Subcutaneous abdominal adipose tissue (tissue), 5 donors: ENCODE measurements at regions not wholly inside any gene's neighbourhood (a gene's known extent, or its start where the extent isn't known, plus 50 kb on each side); places are given as distances from the start of the nearest gene placed in this dataset.

Experiments used
- H3K27ac ChIP-seq: one replicate; pipeline ENCODE4 v1.7.0; 2013; ENCODE audit warnings: low read depth, mild to moderate bottlenecking, inconsistent platforms, low read length, moderate library complexity
- H3K27me3 ChIP-seq, 5 donors: one replicate each; pipeline ENCODE4 v1.7.0; 2013; ENCODE audit warnings: low read length in 5 of 5, inconsistent platforms in 1 of 5; ENCODE audit not compliant: control insufficient read depth in 5 of 5, insufficient read depth in 4 of 5
- H3K36me3 ChIP-seq, 5 donors: one replicate each; pipeline ENCODE4 v1.7.0; 2013; ENCODE audit warnings: low read length in 5 of 5; ENCODE audit not compliant: control insufficient read depth in 5 of 5, insufficient read depth in 5 of 5
- H3K4me1 ChIP-seq, 5 donors: one replicate each; pipeline ENCODE4 v1.7.0; 2013; ENCODE audit warnings: low read length in 5 of 5, mild to moderate bottlenecking in 3 of 5, moderate library complexity in 1 of 5; ENCODE audit not compliant: control insufficient read depth in 5 of 5, insufficient read depth in 5 of 5
- H3K4me3 ChIP-seq, 5 donors: one replicate each; pipeline ENCODE4 v1.7.0; 2013; ENCODE audit warnings: low read length in 5 of 5, low read depth in 1 of 5
- H3K9ac ChIP-seq, 5 donors: one replicate each; pipeline ENCODE4 v1.7.0; 2013; ENCODE audit warnings: low read length in 5 of 5, mild to moderate bottlenecking in 4 of 5, moderate library complexity in 3 of 5
- H3K9me3 ChIP-seq, 5 donors: one replicate each; pipeline ENCODE4 v1.7.0; 2013; ENCODE audit warnings: low read length in 5 of 5; ENCODE audit not compliant: control insufficient read depth in 5 of 5
- donor health status: healthy.
- donor health status: healthy.
- donor health status: healthy.
- donor health status: healthy.
- donor health status: healthy.

DNA sequence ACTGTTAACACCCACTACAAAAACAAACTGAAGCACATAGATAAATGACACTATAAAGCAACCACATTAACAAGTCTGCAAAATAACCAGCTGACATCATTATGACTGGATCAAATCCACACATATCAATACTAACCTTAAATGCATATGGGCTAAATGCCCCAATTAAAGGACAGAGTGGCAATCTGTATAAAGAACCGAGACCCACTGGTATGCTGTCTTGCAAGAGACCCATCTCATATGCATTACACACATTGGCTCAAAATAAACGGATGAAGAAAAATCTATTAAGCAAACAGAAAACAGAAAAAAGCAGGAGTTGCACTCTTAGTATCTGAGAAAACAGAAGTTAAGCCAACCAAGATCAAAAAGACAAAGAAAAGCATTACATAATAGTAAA lies 1375.4 kb downstream of the ZPLD1 start:
- Histone ChIP-seq H3K27me3 (no peaks in the 10 kb centered on the region), H3K4me3 (no peak overlapping the region), H3K4me1 (no peaks in the 10 kb centered on the region), H3K27ac (no peak overlapping the region), H3K9me3 (peaks cover 0 to 16% (median 8%) of the 10 kb centered on the region in 5 donors), H3K9ac (no peak overlapping the region), H3K36me3 (no peaks in the 10 kb centered on the region)

DNA sequence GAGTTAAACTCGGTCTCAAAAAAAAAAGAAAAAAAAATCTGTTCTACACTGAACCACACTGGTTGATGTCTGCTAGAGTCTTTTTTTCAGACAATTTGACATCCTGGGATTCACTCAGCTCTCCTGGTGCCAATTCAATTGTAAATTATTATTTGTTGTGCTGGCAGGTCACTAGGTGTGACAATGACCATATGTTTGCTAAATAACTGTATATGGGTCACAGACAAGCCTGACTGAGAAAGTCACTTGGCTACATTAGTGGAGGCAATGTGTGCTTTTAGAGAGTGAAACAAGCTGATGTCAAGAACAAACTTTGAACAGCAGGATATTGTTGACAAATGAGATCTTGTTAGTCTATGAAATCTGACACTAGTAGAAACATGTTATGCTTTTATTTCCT lies 1379.1 kb downstream of the ZPLD1 start:
- H3K27me3 ChIP-seq: no peaks in the 10 kb centered on the region
- no peak overlapping the region for H3K9ac ChIP-seq
- H3K4me3 ChIP-seq: no peak overlapping the region
- H3K9me3 ChIP-seq: peaks cover 0 to 9% (median 3%) of the 10 kb centered on the region in 5 donors
- no peak overlapping the region for H3K27ac ChIP-seq
- no peaks in the 10 kb centered on the region for H3K4me1 ChIP-seq
- no peaks in the 10 kb centered on the region for H3K36me3 ChIP-seq

DNA sequence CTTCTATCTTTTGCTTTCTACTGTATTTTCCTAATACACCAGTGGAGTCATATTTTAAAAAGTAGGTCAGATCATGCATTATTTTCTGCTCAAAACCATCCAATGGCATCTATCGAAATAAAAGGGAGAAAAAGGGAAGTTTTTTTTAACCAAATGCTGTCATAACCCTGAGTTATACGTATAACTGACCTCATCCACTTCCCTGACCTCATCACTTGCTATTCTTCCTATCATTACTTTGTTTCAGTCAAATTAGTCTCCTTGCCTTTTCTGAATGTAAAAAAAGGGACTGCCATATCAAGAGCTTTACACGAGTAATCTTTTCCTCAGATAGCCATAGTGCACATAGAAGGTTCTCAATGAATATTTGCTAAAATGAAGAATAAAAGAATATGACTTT lies 1383.6 kb downstream of the ZPLD1 start:
- Histone ChIP-seq H3K27ac (no peak overlapping the region), H3K36me3 (no peaks in the 10 kb centered on the region), H3K27me3 (no peaks in the 10 kb centered on the region), H3K9ac (no peak overlapping the region), H3K4me3 (no peak overlapping the region), H3K9me3 (no peaks in the 10 kb centered on the region), H3K4me1 (no peaks in the 10 kb centered on the region)

DNA sequence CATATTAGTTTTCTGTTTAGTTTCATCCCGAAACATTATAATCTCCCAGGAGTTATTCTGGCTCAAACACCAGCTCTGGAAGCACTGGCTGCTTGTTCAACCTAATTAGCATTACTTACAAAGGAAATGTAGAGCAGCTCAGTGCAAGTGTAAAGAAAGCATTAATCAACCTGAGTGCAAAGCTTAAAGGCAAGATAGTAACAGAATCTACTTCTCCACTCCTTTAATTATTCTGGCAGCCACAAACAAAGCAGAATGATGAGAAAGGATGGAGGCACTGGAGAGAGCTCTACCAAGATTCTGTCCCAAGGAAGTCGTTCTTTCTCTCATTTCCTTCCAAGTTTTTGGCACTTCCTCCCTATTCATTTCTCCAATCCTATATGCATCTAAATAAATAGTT lies 1384.0 kb downstream of the ZPLD1 start:
- Histone ChIP-seq H3K27ac (no peak overlapping the region), H3K4me1 (no peaks in the 10 kb centered on the region), H3K27me3 (no peaks in the 10 kb centered on the region), H3K9ac (no peak overlapping the region), H3K4me3 (no peak overlapping the region), H3K36me3 (no peaks in the 10 kb centered on the region), H3K9me3 (no peaks in the 10 kb centered on the region)

DNA sequence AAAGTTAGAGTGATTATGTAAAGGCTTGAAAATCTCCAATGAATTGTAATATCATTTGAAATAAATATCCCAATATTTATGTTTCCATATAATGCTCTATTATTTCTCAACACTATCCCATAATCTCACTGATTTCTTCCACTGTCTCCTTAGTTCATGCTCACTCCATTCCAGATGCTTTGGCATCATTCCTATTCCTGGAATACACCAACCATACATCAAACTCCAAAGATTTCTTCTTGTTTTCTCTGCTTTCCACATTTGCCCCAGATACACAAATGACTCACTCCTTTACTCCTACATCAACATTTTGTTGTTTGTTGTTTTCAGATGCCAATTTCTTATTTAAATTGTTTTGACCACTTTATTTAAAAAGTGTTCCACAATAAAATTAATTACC lies 1390.8 kb downstream of the ZPLD1 start:
- H3K9me3 ChIP-seq: no peaks in the 10 kb centered on the region
- H3K4me1 ChIP-seq: no peaks in the 10 kb centered on the region
- no peaks in the 10 kb centered on the region for H3K36me3 ChIP-seq
- H3K27ac ChIP-seq: no peak overlapping the region
- no peak overlapping the region for H3K4me3 ChIP-seq
- no peak overlapping the region for H3K9ac ChIP-seq
- H3K27me3 ChIP-seq: no peaks in the 10 kb centered on the region

DNA sequence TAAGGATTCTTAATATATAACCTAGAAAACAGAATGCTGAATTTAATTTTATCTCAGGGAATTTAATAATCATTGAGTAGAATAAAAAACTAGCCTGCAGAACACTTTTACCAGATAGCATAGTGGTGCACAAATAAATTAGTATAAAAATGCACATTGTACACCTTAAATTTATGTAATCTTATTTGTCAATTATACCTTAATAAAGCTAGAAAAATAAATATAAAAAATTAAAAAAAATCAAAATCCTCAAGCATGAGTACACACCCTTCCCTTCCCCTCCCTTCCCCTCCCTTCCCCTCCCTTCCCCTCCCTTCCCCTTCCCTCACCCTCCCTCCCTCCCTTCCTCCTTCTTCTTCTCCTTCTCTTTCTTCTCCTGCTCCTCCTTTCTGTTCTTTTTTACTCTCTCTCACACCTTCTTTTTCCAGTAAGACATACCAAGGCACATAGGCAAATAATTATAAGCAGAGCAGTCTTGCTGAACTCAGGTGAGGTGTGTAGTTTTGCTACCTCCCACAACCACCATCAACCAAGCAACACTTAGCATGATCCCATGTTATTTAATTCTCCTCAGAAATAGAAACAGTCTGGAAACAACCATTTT lies 1395.0 kb downstream of the ZPLD1 start:
- no peak overlapping the region for H3K4me3 ChIP-seq
- no peak overlapping the region for H3K27ac ChIP-seq
- no peak overlapping the region for H3K9ac ChIP-seq
- H3K36me3 ChIP-seq: no peaks in the 10 kb centered on the region
- no peaks in the 10 kb centered on the region for H3K9me3 ChIP-seq
- H3K4me1 ChIP-seq: no peaks in the 10 kb centered on the region
- no peaks in the 10 kb centered on the region for H3K27me3 ChIP-seq

DNA sequence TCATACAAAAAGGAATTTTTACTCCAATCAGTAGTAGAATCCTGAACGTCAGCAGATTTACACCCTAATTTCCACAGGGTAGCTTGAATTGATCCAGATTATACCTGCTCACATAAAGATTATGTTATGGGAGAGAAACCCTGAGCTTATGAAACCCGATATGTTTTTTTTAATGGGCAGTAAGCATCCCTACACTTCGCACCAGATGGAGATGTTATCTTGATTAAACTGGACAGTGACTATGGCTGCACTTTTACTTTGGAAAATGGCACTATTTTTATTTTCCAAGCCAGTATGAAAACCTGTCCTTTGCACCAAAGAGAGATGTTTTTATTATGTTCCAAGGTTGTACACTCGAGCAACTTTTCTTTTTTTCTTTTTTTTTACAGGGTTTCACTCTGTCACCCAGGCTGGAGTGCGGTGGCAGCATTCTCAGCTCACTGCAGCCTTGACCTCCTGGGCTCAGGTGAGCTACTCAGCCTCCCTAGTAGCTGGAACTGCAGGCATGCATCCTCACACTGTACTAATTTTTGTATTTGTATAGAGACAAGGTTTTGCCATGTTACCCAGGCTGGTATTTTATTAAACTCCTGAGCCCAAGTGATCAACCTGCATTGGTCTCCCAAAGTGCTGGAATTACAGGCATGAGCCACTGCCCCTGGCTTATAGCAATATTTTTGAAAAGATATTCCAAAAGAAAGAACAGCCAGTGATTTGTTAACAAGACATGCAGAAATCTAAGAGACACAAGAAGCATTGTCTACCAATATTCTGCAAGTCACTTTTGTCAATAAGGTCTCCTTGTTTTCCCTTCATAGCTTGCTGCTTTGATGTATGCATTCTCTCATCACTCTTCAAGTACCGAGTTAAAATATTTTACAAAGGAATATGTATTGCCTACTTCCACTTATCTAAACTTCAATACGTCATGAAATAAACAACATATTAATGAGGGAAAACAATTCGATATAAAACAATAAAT lies 1412.6 kb downstream of the ZPLD1 start:
- Histone ChIP-seq H3K27me3 (no peaks in the 10 kb centered on the region), H3K4me1 (no peaks in the 10 kb centered on the region), H3K27ac (no peak overlapping the region), H3K36me3 (no peaks in the 10 kb centered on the region), H3K4me3 (no peak overlapping the region), H3K9me3 (no peaks in the 10 kb centered on the region), H3K9ac (no peak overlapping the region)

DNA sequence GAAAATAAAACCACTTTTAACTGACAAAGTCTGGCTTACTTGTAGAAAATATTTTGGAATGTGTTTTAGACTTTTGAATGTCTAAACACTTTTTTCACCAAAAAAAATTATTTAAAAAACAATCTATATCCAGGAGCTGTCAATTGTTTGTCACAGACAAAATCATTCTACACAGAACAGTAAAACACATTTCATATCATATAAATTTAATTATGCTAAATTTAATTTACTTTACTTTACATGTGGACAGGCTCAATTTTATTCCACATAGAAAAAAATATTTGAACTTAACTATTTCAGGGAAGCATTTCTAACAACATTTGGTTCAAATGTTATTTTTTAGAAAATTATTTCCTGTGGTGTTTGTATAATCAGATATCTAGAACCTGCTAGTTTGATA lies 1417.0 kb downstream of the ZPLD1 start:
- H3K36me3 ChIP-seq: no peaks in the 10 kb centered on the region
- H3K9me3 ChIP-seq: no peaks in the 10 kb centered on the region
- no peak overlapping the region for H3K4me3 ChIP-seq
- no peaks in the 10 kb centered on the region for H3K4me1 ChIP-seq
- H3K27ac ChIP-seq: no peak overlapping the region
- H3K9ac ChIP-seq: no peak overlapping the region
- no peaks in the 10 kb centered on the region for H3K27me3 ChIP-seq

DNA sequence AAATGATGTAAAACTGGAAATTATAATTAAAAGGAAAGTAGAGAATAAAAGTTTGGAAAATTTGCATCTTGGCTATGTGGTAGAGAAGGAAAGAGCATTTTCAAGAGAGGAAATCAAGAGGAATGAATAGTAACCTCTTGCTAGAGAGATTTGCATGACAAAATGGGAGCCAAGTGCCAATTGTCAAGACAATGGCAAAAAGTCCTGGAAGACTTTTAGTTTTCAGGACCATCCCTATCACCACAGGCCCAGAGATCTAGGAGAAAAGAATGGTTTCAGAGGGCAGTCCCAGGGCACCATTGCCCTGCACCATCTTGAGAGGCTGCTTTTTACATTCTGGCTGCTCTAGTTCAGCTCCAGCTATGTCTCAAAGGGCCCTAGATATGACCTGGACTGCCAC lies 1427.6 kb downstream of the ZPLD1 start:
- no peaks in the 10 kb centered on the region for H3K27me3 ChIP-seq
- no peak overlapping the region for H3K9ac ChIP-seq
- no peaks in the 10 kb centered on the region for H3K36me3 ChIP-seq
- H3K4me1 ChIP-seq: no peaks in the 10 kb centered on the region
- H3K27ac ChIP-seq: no peak overlapping the region
- no peak overlapping the region for H3K4me3 ChIP-seq
- peaks cover 0 to 6% (median 4%) of the 10 kb centered on the region in 5 donors for H3K9me3 ChIP-seq

DNA sequence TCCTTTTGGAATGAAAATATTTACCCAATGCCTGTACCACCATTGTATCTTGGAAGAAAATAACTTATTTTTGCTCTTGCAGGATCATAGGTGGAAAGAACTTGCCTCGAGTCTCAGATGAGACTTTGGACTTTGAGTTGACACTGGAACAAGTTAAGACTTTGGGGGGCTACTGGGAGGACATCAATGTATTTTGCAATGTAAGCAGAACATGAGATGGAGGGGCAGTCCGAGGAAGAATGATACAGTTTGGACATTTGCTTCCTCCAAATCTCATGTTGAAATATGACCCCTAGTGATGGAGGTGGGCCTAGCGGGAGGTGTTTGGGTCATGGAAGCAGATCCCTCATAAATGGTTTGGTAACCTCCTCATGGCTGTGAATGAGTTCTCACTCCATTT lies 1428.6 kb downstream of the ZPLD1 start:
- Histone ChIP-seq H3K4me1 (no peaks in the 10 kb centered on the region), H3K36me3 (no peaks in the 10 kb centered on the region), H3K27me3 (no peaks in the 10 kb centered on the region), H3K9me3 (peaks cover 0 to 6% (median 4%) of the 10 kb centered on the region in 5 donors), H3K4me3 (no peak overlapping the region), H3K27ac (no peak overlapping the region), H3K9ac (no peak overlapping the region)
